HG03571 (cell line): ENCODE measurements at regions not wholly inside any gene's neighbourhood (a gene's known extent, or its start where the extent isn't known, plus 50 kb on each side); places are given as distances from the start of the nearest gene placed in this dataset.

Source experiments
- ATAC-seq: cut with Tn5 transposase; IDR thresholded peaks from one replicate; pipeline ENCODE4 v1.9.1; 2021; ENCODE audit not compliant: unreplicated experiment

DNA sequence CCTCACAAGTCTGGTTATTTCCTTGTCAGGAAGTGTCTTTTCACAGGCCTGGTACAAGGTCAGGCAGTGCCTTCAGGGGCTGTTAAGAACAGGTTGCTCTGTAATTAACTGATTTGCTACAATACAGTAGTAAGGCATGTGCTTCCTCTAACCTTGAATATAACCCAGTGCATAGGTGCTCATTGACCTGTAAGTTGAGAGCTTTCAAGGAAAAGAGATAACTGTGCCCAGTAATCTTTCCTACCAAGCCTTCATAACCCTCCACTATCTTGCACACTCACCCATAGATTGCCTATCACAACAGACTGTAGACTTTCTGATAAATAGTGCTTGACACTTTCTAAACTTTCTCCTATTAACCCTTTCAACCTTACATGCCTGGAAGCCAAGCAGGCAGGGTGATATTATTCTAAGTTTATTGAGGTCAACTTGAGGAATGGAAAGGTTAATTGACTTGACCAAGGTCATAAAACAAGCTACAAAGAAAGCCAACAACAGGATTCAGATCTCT, 148.1 kb downstream of the PPARGC1A start:
- no peak for ATAC-seq

DNA sequence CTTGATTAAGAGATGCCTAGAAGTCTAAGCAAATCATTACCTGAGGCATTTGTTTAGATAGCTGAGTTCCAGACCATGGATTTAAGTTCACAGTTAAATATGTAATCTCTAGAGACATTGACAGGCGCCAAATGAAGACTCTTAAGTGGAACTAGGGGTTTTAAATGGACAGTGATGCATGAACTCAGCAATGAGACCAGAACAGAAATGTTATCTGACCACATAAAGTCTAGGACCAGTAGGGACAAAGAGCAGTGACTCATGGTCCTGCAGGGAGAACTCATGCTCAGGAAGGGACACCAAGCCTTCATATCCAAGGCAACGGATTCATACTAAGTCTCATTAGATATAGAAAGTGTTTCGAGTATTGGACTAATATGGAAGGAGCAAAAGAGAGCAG, 152.3 kb downstream of the PPARGC1A start:
- ATAC-seq = no peak

DNA sequence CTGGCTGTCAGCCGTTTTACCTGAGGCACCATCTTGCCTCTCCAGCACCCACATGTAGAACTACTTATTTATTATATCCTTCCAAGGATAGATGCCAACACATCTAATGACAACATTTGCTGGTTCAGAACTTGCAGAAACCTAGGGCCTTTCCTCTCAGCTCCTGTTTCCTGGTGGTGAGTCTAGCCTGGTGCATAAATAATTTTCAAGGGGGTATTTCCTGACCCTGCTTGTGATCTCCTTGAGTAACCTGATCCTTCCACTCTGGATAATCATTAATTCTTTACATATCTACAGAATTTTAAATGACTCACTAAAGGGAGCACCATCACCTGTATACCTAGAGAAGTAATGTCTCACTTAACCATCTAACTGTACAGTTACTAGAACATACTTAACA, 153.4 kb downstream of the PPARGC1A start:
- no peak for ATAC-seq

DNA sequence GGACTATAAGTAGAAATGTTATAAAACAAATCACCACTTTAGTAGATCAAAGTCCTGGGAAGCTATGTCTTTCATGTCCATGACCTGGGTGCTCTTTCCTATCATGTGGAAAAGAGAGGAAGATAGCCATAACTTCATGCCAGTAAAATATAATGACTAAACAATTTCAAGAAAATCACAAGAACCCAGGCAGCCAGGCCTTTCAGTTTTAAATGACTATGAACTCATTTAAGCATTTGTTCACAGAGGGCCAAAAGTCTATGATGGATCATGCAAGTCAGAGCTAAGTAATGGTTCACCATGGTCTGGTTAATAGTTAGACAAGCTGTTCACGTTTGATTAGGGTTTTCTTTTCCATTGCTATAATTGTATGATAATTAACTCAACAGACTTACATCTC, 155.8 kb downstream of the PPARGC1A start:
- ATAC-seq = no peak

DNA sequence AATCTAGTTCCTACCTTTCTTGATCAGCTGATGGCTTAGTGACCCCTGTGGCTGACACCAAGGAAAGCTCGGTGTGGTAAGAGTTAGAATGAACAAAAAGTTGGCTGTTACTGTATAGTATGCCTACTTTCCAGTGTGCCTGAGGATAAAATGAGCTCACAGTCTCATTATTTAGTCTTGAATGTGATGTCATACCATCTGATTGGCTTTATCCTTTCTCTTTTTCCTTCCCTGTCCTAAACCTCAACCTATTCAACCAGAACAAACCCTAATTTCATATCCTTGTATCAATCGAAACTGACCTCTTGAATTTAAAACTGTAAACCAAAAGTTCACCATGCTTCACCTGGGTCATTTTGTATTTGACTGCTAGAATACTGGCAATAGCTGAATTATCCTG, 156.4 kb downstream of the PPARGC1A start:
- ATAC-seq = no peak

DNA sequence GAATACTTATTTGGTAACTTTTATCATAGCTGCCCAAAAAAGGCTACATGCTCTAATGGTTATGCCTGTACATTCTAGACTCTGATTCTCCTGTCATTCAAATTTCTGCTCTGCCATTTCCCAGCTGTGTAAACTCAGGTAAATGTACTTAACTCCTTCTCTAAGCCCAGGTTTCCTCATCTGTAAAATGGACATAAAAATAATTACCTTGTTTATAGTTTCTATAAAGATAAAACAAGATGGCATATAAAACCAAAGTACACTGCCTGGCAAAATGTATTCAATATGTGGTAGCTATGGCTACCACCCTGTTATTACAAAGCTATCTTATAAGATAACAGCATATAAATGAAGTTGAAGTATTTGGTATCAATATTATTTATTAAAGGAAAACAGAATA, 158.8 kb downstream of the PPARGC1A start:
- ATAC-seq = no peak

DNA sequence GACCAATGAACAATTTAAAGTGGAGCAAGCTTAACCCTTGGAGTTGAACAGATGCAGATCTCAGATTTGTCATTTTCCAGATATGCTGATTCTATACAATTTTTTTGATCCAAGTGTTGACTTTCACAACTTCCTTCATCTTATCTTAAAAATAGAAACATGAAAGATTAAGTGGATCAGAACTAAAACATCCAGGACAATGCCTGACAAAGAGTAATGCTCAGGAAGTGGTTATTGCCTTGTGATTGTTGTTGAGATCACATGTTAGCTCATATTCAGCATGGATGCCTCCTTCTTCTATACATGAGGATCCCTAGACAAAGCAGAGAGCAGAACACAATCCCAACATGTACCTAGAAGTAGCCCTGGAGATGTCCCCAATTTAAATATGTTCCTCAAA, 160.9 kb downstream of the PPARGC1A start:
- no peak for ATAC-seq

DNA sequence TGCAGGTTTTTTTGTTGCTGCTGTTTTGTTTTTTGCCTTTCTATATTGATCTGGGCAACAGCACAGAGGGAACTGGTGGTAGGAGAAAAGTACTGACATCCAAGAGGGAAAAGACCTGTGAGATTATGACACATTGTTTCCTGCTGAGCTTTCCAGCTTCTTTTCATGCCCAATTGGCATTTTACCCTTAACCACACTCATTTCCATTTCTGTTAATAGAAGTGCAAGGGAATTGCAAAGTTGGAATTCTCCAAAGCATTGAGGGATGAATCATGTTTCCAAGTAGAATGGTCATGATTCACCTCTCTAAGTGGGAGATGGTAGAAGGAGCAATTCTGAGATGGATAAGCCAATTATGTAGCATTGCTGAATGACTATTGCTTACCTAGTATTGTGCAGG, 161.5 kb downstream of the PPARGC1A start:
- no peak for ATAC-seq

DNA sequence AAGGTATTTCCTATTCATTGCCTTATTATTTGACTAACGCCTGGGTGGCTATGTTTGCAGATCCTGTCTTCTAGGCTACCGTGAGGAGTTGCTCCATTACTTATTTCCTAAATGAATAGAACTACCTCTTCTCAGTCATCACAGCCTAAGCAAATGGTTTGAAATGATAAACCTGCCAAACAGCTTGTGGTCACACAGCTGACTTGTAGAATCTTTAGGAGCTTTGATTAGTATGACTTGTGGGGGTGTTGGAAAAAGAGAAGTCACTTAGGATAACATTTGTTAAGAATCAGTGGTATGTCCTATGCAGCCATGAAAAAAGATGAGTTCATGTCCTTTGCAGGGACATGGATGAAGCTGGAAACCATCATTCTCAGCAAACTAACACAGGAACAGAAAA, 169.3 kb downstream of the PPARGC1A start:
- no peak for ATAC-seq

DNA sequence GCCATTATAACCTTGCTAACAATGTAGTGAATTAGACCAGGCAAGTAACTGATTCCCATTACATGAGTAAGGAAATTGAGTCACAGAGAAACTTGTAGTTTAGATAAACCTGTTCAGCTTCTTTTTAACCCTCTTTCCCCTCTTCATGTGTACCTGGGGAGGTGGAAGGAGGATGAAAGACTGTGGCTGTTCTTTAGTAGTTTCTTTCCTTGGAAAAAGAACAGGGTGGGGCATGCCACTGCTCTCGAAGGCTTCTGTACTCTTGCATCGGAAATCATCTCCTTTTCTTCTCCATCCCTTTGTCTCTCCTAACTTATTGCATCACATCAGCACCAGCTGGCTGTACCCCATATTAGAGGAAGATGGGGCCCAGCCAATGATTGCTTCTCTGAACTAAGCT, 171.4 kb downstream of the PPARGC1A start:
- no peak for ATAC-seq

DNA sequence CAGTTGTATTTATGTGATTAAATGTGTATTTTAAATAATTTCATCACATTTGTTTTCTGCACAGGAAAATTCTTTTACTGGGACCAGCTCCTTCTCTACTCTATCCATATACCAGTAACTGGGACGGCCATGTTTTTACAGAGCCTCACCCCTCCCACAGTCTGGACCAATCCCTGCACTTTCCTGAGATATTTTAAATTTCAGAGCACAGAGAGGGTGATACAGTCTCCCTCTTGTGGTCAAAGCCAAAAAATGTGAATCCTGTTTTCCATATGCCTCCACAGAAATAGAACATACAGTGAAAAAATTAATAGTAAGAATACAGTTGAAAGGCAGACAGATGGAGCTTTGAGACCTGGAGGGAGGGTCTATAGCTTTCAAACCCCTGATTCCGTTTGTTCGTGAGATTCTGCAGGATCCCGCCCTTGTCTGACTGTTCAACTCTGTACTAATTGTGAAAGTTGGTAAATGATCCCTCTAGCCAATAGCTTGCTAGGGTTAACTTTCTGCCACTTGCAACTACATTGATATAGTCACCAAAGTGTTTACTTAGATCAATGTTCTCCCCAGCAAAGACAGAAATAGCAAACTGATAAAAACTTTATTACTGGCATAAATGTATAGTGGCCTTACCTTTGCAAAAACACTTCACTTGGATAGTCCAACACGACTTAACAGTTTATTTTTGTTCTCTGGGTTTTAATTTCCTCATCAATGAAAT, 172.2 kb downstream of the PPARGC1A start:
- no peak for ATAC-seq

DNA sequence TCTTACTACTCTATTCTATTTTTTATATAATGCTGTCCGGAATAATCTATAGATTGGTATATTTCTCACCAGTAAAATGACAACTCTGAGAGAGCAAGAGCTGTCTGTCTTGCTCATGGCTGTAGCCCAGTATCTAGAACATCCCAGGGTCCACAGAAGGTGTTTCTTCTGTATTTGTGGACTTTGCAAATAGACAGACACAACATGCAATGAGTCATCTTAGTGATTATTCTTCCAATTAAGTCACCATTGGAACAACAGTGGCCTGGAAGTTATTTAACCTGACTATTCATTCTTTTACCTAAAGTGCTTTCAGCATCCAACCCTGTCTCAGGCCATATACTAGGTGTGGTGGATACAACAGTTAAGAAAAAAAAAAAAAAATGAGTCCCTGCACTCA, 179.5 kb downstream of the PPARGC1A start:
- ATAC-seq = no peak

DNA sequence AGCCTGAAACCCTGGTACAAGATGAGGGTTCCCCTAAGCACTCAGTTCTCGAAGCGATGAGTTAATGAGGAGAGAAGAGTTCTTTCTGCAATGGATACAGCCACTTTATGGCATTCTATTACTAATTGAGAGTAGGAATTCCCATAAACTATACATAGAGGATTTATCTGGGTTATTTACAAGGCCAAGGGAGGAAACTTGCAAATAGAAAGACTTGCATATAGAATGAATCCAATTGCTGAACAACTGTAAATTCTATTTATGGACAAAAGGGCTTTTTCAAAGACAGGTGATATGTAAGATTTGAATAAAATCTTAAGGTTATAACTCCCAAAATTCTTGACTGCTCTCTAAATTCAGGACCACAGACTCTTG, 182.2 kb downstream of the PPARGC1A start:
- no peak for ATAC-seq

DNA sequence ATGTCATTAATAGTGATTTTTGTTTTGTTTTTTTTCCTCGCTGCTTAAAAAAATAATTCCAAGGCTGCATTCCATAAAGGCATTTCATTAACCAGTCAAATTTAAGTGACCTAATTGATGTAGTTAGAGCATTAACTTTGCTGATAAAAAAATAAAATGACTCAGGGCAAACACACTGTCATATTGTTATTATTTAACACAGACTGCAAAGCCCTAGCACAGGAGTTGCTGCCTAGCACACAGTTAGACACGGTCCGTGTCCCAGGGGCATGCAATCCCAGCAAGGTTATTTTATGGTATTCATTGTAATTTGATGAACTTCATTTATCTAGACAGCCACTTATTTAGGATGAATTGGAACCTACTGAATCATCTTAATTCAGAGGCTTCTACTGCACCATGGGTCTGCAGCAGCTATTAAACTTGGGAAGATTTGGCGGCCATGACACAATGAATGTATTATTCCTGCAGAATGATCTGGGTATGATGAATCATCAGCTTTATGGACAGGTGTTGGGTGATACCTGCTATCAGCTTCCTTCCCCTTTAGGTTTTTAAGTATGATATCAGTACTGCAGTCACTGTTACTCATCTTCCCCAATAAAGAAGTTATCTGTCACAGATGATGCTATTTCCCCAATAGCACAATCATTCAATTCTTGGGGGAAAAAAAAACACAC, 182.7 kb downstream of the PPARGC1A start:
- no peak for ATAC-seq

DNA sequence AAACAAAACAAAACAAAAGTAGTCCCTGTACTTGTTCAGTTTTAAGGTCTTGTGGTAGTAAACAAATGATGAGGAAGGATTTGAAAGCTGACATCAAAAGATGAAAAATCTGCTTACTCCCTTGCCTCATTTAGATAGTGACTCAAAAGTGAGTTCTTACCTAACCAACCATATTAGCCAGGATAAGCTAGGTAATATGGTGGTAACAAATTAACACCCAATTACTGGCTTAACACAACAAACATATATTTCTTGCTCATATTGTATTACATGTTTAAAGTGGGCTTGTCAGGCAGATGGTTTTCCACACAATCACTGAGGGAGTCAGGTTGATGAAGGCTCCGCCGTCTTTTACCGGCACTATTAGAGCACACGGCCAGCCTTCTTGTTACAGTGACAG, 189.7 kb downstream of the PPARGC1A start:
- no peak for ATAC-seq

DNA sequence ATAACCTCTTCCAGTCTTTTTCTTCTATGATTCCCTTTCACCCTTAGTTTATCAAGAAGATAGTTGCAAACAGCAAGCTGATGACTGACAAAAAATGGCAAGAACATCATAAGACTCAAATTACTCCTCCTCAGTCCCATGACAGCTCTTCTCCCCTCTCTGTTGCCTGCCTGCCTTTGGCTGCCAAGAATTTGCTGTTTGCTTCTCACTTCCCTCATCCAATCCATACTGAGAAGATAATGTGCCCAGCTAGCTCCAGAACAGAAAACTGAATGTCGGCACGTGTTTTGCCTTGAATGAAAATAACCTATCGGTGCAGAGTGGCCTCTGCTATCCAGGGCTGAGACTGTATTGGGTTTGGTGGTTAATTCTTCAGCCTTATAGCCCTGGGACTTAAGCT, 192.1 kb downstream of the PPARGC1A start:
- ATAC-seq = no peak

DNA sequence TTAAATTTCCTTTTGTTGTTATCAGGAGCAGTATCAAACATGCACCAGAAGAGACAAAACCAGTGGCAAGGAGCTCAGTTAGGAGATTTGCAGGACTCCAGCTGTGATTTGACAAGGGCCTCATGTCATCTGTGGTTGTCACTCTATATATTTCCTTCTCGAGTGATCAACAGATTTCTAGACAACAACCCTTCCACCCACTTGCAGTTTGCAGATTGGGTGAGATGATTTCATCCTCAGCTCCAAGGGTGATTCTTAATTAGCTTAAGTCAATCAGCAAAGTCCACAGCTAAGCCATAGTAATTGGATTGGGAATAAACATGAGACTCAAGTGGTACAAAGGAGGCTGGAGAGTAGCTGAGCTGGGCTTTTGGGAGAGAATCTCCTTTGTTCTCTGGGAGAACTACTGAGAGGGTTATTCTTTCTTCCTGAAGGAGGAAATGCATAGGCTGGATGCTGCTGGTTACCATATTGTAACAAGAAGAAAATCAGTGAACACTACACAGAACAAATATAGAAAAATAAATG, 192.8 kb downstream of the PPARGC1A start:
- ATAC-seq = no peak

DNA sequence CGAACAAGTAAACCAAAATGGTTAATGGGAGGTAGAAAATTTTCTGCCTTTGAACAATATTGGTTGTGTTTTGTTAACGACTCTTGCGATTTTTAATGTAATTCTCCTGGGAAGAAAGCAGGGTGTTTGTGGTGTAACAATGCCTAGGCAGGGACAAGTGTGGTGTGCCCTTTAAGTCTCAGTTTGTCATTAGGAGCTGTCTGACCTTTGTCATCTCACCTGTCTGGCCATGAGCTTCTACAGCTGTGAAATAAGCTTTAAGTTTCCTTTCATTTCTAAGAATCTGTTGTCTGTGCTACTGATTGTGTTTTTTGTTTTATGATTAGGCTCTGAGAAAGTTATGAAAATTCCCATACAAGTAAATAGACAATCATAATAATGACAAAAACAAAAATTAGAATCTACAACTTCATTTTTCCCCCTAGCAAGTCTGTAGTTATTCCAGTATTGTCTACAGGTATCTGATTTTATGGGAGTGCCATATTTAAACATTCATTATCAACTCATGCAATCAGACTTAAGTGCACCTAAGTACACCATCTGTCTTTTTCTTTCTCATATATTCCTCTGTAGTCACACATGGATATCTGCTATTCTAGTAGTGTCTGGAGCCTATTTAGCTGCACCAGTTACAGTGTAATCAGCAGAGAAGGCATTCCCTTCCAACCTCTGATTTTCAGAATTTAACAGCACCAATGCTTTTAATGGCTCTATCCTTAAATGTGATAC, 203.5 kb downstream of the PPARGC1A start:
- no peak for ATAC-seq

DNA sequence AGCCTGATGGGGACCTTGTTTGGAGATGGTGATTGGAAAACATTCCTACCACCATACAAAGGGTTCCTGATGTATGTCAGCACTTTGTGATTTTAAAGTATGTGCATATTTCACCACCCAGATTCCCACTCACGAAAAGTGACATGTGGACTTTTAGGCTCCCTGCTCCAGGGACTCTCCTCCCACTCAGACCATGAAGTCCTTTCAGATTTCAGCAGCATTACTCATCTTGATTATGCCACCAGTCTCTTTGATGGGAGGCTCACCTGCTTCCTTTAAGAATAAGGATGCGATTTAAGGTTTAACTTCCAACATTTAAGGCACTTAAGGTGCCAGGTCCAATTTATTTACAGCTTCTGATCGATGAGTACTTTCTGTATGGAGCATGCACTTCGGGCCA, 204.4 kb downstream of the PPARGC1A start:
- ATAC-seq = no peak

DNA sequence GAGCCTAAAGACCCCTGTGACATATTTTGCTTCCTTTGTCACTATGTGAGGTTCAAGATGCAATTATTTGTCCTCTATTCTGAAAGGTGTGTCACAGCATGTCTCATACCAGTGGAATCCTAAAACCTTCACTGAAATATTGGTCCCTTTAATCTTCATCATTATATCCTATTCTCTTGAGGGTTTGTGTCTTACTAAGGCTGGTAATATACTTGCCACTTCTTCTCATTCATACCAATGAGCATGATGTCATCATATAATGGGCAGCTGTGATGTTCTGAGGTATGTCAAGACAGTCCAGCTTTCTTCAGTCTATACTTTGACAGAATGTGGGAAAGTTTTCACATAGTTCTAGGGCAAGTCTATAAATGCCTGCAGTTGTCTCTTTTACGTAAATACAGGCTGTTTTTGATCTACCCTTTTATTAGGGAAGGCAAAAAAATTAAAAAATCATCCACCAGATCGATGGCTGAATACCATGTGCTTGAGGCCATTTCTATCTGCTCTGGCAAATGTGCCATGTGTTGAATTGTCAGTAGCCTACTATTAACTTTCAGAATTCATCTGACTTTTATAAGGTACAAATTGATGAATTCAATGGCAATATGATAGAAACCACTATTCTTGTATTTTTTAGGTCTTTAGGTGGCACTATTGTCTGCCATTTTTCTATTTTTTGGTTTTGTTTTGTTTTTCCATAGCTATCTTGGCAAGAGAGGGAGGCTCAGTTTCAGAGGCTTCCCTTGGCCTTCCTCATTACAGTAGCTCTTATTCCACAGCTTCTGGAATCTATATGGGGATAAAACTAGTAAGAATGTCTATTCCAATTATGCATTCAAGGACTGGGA, 209.0 kb downstream of the PPARGC1A start:
- ATAC-seq = no peak

DNA sequence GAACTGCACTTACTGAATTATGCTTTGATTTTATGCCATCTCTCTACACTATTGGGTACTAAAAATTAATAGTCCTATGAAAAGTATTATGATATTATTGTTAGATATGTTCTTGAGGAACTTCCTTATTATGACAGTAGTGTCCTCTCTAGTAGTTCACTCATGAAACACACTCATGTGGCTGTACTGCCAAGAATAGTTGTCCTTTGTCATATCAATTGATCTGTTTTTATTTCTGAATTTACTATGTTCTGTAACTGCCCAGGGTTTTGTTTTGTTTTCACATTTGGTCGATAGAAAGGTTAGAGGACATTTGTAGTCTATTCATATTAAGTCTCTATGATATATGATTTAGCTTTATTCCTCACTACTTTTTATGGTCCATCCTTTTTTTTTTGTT, 215.2 kb downstream of the PPARGC1A start:
- no peak for ATAC-seq
